NCI-H2029 (cell line): ENCODE measurements at regions not wholly inside any gene's neighbourhood (a gene's known extent, or its start where the extent isn't known, plus 50 kb on each side); places are given as distances from the start of the nearest gene placed in this dataset.

ENCODE experiments used
- DNase-seq: peaks from one replicate; lab custom pipeline; 2025; lab: John Stamatoyannopoulos, UW

DNA sequence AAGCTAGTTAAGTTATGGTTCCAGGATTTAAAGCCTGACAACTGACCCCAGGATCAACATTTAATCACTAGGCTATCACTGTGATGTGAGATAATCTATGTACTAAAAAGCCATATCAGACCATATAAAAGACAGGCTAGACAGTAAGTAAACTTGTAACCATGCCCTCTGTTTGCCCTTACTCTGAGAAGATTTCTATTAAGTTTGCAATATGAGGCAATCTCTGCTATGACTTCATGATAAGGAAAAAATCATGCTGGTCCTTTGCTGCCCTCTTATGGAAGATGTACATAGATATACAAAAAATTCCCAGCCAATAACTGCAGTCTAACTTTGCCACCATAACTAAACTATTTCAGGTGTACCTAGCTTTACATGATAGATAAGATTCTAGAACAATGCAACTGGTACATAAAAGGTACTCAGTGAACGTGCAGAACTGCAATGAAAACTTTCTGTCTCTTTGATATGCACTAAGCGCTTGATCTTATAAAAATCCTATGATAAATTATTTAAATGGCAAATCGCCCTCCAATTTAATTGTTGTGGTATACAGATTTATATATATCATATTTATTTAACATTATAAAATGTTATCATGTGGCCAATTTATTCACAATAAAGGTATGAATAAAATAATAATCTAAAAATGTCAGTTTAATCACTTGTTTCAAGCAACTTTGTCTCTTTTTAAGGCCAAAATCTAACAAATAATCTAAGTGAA is 70.5 kb downstream of the FAM217A start:
- peak; percentile 41 for DNase-seq

DNA sequence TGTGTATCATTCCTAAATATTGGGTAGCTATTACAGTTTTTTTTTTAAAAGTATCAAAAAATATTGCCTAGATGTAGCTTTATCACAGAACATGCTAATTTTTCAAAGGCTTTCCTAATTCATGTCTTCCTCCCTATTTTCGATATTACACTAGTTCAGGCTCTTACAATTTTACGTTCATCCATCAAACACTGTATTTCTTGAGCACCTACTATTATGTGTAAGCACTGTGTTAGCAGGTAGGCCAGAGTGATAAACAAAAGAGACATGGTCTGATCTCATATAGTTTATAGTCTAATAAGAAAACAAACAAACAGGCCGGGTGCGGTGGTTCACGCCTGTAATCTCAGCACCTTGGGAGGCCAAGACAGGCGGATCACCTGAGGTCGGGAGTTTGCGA is 69.5 kb downstream of the FAM217A start:
- DNase-seq, result no peak

DNA sequence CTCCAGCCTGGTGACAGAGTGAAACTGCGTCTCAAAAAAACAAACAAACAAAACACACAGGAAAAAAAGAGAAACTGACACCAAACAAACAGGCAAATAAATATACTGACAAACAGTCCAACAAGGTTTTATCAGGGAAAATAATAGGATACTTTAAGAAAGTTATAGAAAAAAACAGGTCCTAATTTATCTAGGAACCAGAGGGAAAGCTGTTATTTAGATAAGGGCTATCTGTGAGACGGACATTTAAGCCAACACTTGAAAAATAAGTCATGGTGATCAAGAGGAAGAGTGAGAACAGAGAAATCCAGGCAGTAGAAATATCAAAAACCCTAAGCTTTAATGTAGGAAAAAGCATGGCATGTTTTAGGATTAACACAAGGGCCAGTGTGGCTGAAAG is 68.9 kb downstream of the FAM217A start:
- no peak for DNase-seq

DNA sequence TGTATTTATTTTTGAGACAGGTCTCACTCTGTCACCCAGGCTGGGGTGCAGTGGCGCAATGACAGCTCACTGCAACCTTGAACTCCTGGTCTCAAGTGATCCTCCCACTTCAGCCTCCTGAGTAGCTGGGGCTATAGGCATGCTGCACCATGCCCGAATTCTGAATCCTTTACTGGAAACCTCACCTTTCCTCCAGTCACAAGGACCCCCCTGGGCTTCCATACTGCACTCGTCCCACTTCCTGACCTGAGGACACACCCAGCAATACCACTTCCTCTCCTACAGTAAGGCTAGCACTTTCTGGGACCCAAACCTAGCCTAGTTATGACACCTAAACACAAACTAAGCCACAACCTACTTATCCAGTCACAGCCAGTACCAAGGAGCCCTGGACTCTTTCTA is 68.2 kb downstream of the FAM217A start:
- DNase-seq, result no peak

DNA sequence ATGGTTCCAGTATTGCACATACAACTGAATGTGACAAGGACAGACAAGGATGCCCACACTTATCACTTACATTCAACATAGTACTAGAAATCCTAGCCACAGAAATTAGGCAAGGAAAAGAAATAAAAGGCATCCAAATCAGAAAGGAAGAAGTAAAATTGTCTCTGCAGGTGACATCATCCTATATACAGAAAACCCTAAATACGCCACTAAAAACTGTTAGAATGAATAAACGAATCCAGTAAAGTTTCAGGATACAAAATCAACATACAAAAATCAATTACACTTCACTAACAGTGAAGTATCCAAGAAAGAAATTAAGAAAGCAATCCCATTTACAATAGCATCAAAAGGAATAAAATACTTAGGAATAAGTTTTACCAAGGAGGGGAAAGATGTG is 66.1 kb downstream of the FAM217A start:
- no peak for DNase-seq

DNA sequence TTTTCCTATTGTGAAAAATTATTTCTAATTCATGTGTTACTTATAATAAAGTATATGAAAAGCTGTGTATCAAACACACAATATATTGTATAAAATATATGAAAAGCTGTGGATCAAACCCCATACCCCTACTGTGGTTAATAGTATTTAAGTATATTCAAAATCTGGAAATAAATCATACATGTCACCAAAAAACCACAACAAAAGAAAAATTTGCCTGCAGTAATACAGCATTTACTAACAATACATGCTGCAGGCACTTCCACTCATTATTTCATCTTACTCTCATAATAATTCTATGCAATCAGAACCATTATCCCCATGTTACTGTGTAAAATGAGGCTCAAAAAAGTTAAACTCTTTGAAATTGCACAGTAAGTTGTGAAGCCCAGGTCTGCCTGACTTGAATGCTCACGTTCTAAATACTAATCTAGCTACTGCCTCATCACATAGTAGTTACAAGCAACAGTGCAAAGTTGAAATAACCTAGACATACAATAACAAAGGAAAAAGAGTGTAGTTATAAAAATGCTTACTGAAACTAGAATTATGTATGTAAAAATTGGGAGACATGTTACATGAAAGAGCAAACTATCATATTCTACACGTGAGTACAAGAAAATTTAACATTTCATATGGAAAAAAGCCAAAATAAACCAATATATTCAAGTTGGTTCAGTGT is 61.7 kb downstream of the FAM217A start:
- no peak for DNase-seq

DNA sequence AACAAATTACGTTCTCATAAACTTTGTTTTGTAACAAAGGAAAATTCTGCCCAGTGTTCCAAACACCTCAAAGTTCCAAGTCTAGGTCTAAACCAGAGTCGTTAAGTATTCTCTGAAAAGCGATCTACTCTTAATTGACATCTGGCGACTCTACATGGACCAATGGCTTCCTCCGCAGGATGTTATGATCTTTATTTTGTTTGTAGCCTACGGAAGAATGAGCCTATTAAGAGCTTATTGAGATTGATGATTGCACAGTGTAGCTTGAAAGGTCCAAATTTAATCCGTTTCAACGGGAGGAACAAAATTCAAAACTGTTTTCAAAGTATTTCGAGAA is 61.1 kb downstream of the FAM217A start:
- DNase-seq, result peak; percentile 69

DNA sequence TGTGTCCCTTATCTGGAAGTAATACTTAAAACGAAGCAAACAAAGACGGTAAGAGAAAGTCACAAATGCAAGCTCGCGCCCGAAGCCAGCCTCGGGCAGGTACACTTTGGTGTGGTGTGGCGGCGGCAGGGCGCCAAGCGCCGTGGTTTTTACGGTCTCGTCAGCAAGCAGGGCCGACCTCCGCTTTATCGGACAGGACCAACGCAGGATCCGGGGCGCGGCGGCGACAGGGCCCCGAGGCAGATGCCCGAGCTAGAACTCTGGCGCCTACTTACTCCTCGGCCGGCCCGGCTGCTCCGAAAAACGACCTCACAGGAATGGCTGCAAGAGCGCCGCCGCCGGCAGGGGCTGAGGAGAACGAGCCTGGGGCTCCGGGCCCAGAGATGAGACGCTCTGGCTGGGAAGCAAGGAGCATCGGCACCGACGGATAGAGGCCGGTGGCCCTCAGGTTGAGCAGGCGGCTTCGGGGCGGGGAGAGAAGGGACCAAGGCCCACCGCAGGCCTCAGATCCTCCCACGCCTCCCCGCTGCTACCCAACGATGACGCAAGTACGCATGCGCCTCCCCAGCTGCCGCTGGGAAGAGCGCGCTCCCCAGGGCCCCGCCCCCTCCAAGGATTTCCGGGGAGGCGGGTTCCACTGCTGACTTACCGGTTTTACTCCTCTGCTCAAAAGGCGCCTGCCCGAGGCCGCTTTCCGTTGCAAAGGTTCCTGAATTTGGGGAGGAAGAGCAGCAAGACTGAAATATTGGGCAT is 60.6 kb downstream of the FAM217A start:
- peak; percentile 99 for DNase-seq
